Fibroblast of lung (primary cell): ENCODE measurements at regions not wholly inside any gene's neighbourhood (a gene's known extent, or its start where the extent isn't known, plus 50 kb on each side); places are given as distances from the start of the nearest gene placed in this dataset.

ENCODE experiments used
- DNase-seq, 2 donors: peaks; one replicate each; pipeline versions ENCODE4 v3.0.0 to v3.0.0-alpha.2; 2010; ENCODE audit warnings: low read depth in 2 of 2
- H2AFZ ChIP-seq: 2 replicates; pipeline ENCODE4 v1.5.1; 2012; ENCODE audit warnings: low read length, control low read depth, inconsistent platforms
- H3K27ac ChIP-seq: 2 replicates; pipeline ENCODE4 v1.5.1; 2011; ENCODE audit warnings: low read length, control low read depth; ENCODE audit not compliant: insufficient read depth
- H3K27me3 ChIP-seq: 2 replicates; pipeline ENCODE4 v1.5.1; 2011; ENCODE audit warnings: mild to moderate bottlenecking, low read length; ENCODE audit not compliant: control insufficient read depth, insufficient read depth
- H3K36me3 ChIP-seq: 2 replicates; pipeline ENCODE4 v1.5.1; 2011; ENCODE audit warnings: low read length; ENCODE audit not compliant: control insufficient read depth, insufficient read depth
- H3K4me1 ChIP-seq: 2 replicates; pipeline ENCODE4 v1.5.1; 2011; ENCODE audit warnings: low read length; ENCODE audit not compliant: control insufficient read depth, insufficient read depth; ENCODE audit errors: extremely low read depth
- H3K4me2 ChIP-seq: 2 replicates; pipeline ENCODE4 v1.5.1; 2011; ENCODE audit warnings: low read length, control low read depth; ENCODE audit not compliant: insufficient read depth; ENCODE audit errors: extremely low read depth
- H3K4me3 ChIP-seq, 4 experiments: fragments of 200-600 bp in 1 of 4; sonication (generic) in 1 of 4; replicated peaks in 1 of 4; 2 replicates each; pipeline ENCODE4 v1.5.1; 2011 to 2016; ENCODE audit warnings: low read length in 4 of 4, low read depth in 3 of 4, mild to moderate bottlenecking in 3 of 4, control low read depth in 2 of 4, inconsistent platforms in 1 of 4, mixed read lengths in 1 of 4; ENCODE audit not compliant: insufficient read depth in 1 of 4; ENCODE audit errors: control extremely low read depth in 1 of 4
- H3K79me2 ChIP-seq: 2 replicates; pipeline ENCODE4 v1.5.1; 2012; ENCODE audit warnings: mild to moderate bottlenecking, low read length, inconsistent platforms; ENCODE audit not compliant: control insufficient read depth, insufficient read depth
- H3K9ac ChIP-seq: 2 replicates; pipeline ENCODE4 v1.5.1; 2011; ENCODE audit warnings: mild to moderate bottlenecking, low read length, control low read depth; ENCODE audit not compliant: insufficient read depth
- H3K9me3 ChIP-seq: 2 replicates; pipeline ENCODE4 v1.5.1; 2012; ENCODE audit warnings: low read depth, low read length; ENCODE audit not compliant: control insufficient read depth, insufficient read depth
- H4K20me1 ChIP-seq: 2 replicates; pipeline ENCODE4 v1.5.1; 2011; ENCODE audit warnings: low read length; ENCODE audit not compliant: control insufficient read depth, insufficient read depth; ENCODE audit errors: extremely low read depth
- CTCF ChIP-seq, 2 donors: IDR thresholded peaks in 1 of 2; conservative IDR thresholded peaks in 1 of 2; 1 replicate in 1 of 2; 2 replicates in 1 of 2; pipeline ENCODE4 v1.5.1; 2011 to 2012; ENCODE audit warnings: low read length in 2 of 2, control low read depth in 1 of 2, inconsistent platforms in 1 of 2, low read depth in 1 of 2, mild to moderate bottlenecking in 1 of 2
- EZH2 ChIP-seq: IDR thresholded peaks from 2 replicates; pipeline ENCODE4 v1.5.1; 2012; ENCODE audit warnings: low read length, control low read depth, mild to moderate bottlenecking; ENCODE audit errors: missing control alignments

GRCh38 chr10:8663131-8663530, 608.6 kb downstream of the GATA3 start:
- Histone ChIP-seq H2AFZ (no peak overlapping the region), H3K27me3 (no peaks in the 10 kb centered on the region), H3K27ac (no peak overlapping the region), H3K79me2 (no peaks in the 10 kb centered on the region), H3K36me3 (no peaks in the 10 kb centered on the region), H3K4me3 (no peak overlapping the region), H4K20me1 (no peaks in the 10 kb centered on the region), H3K9ac (no peak overlapping the region), H3K9me3 (no peaks in the 10 kb centered on the region), H3K4me1 (no peaks in the 10 kb centered on the region), H3K4me2 (no peak overlapping the region)
- TF ChIP-seq EZH2 (no peak), CTCF (conservative IDR thresholded peaks at IDR 0.05 in 1 of 2, IDR thresholded peaks at IDR 0.05 in 1 of 2; ENCODE audit: low read depth in 1 of 2, low read length in 2 of 2) (no peak)
- no peak for DNase-seq

GRCh38 chr10:8665322-8665721, 610.8 kb downstream of the GATA3 start:
- Histone ChIP-seq H3K36me3 (no peaks in the 10 kb centered on the region), H3K27ac (no peak overlapping the region), H4K20me1 (no peaks in the 10 kb centered on the region), H3K4me1 (no peaks in the 10 kb centered on the region), H3K4me3 (no peak overlapping the region), H3K9ac (no peak overlapping the region), H2AFZ (no peak overlapping the region), H3K79me2 (no peaks in the 10 kb centered on the region), H3K4me2 (no peak overlapping the region), H3K9me3 (no peaks in the 10 kb centered on the region), H3K27me3 (no peaks in the 10 kb centered on the region)
- TF ChIP-seq EZH2 (no peak), CTCF (conservative IDR thresholded peaks at IDR 0.05 in 1 of 2, IDR thresholded peaks at IDR 0.05 in 1 of 2; ENCODE audit: low read depth in 1 of 2, low read length in 2 of 2) (no peak)
- no peak for DNase-seq

GRCh38 chr10:8670461-8670860, 616.0 kb downstream of the GATA3 start:
- no peaks in the 10 kb centered on the region for H3K36me3 ChIP-seq
- no peak overlapping the region for H3K4me3 ChIP-seq
- no peaks in the 10 kb centered on the region for H3K4me1 ChIP-seq
- DNase-seq = no peak
- H4K20me1 ChIP-seq = no peaks in the 10 kb centered on the region
- H3K27ac ChIP-seq = no peak overlapping the region
- no peaks in the 10 kb centered on the region for H3K79me2 ChIP-seq
- no peak for TF ChIP-seq EZH2
- no peak for TF ChIP-seq CTCF (conservative IDR thresholded peaks at IDR 0.05 in 1 of 2, IDR thresholded peaks at IDR 0.05 in 1 of 2; ENCODE audit: low read depth in 1 of 2, low read length in 2 of 2)
- no peak overlapping the region for H3K9ac ChIP-seq
- no peak overlapping the region for H2AFZ ChIP-seq
- no peak overlapping the region for H3K4me2 ChIP-seq
- no peaks in the 10 kb centered on the region for H3K27me3 ChIP-seq
- H3K9me3 ChIP-seq = no peaks in the 10 kb centered on the region
